ENCODE measurements at regions not wholly inside any gene's neighbourhood (a gene's known extent, or its start where the extent isn't known, plus 50 kb on each side); places are given as distances from the start of the nearest gene placed in this dataset.

- H3K27me3 ChIP-seq (replicated peaks; ENCODE audit: insufficient read depth, low read depth, low read length, poor library complexity) = no peaks in the 10 kb centered on the region
- no peak for DNase-seq (ENCODE audit: low spot score)
- TF ChIP-seq EZH2 (IDR thresholded peaks at IDR 0.05; ENCODE audit: borderline replicate concordance, low read depth, low read length, poor library complexity, severe bottlenecking) (no peak), CTCF (conservative IDR thresholded peaks at IDR 0.05; ENCODE audit: low read depth, low read length) (no peak)
- no peaks in the 10 kb centered on the region for H3K4me1 ChIP-seq (ENCODE audit: insufficient read depth, low read length, poor library complexity, severe bottlenecking)
- no TSS peak for BruUV-seq (replicated peaks)
- no peak overlapping the region for H3K27ac ChIP-seq (ENCODE audit: low read depth, low read length, poor library complexity, severe bottlenecking)
- POLR2A ChIA-PET (ENCODE audit: low non-redundant PET) = no interaction called here
- no peaks in the 10 kb centered on the region for H3K36me3 ChIP-seq (ENCODE audit: insufficient read depth, low read length, poor library complexity, severe bottlenecking)
- no peaks in the 10 kb centered on the region for H3K9me3 ChIP-seq (ENCODE audit: low read depth, low read length, poor library complexity, severe bottlenecking)
- H3K4me3 ChIP-seq (ENCODE audit: low read depth, low read length, poor library complexity, severe bottlenecking) = no peak overlapping the region
- intact Hi-C loops (cut with micrococcal nuclease; ENCODE audit: unreplicated experiment) = loop anchor here (2.0 to 10.0 kb wide), 2 partner anchors 338 to 1036 kb away; no protein-coding TSS in a partner anchor
- CTCF ChIA-PET = interaction anchor here (0.5 to 1.0 kb wide), 2 partner anchors 167 to 978 kb away, joined by 4 to 17 read pairs; no protein-coding TSS in a partner anchor
Observed at GRCh38 chr2:120681181-120681580, 54.5 kb upstream of the GLI2 start.

GRCh38 chr2:120681696-120682288 lies 53.9 kb upstream of the GLI2 start:
- no peak overlapping the region for H3K4me3 ChIP-seq (ENCODE audit: low read depth, low read length, poor library complexity, severe bottlenecking)
- intact Hi-C loops (cut with micrococcal nuclease; ENCODE audit: unreplicated experiment) = loop anchor here (2.0 to 10.0 kb wide), 2 partner anchors 339 to 1037 kb away; no protein-coding TSS in a partner anchor
- POLR2A ChIA-PET (ENCODE audit: low non-redundant PET) = no interaction called here

GRCh38 chr2:120682654-120683053 lies 53.0 kb upstream of the GLI2 start:
- peak; percentile 19 for DNase-seq (ENCODE audit: low spot score)
- Histone ChIP-seq H3K36me3 (ENCODE audit: insufficient read depth, low read length, poor library complexity, severe bottlenecking) (no peaks in the 10 kb centered on the region), H3K27ac (ENCODE audit: low read depth, low read length, poor library complexity, severe bottlenecking) (no peak overlapping the region), H3K4me1 (ENCODE audit: insufficient read depth, low read length, poor library complexity, severe bottlenecking) (no peaks in the 10 kb centered on the region), H3K9me3 (ENCODE audit: low read depth, low read length, poor library complexity, severe bottlenecking) (no peaks in the 10 kb centered on the region), H3K27me3 (replicated peaks; ENCODE audit: insufficient read depth, low read depth, low read length, poor library complexity) (no peaks in the 10 kb centered on the region), H3K4me3 (ENCODE audit: low read depth, low read length, poor library complexity, severe bottlenecking) (no peak overlapping the region)
- POLR2A ChIA-PET (ENCODE audit: low non-redundant PET) = no interaction called here
- TF ChIP-seq CTCF (conservative IDR thresholded peaks at IDR 0.05; ENCODE audit: low read depth, low read length) (no peak), EZH2 (IDR thresholded peaks at IDR 0.05; ENCODE audit: borderline replicate concordance, low read depth, low read length, poor library complexity, severe bottlenecking) (no peak)
- intact Hi-C loops (cut with micrococcal nuclease; ENCODE audit: unreplicated experiment) = loop anchor here (10.0 kb wide), 1 partner anchor 1038 kb away; no protein-coding TSS in a partner anchor
- CTCF ChIA-PET = interaction anchor here (0.7 kb wide), 1 partner anchor 12 kb away, joined by 4 read pairs; no protein-coding TSS in a partner anchor
- BruUV-seq (replicated peaks) = no TSS peak

More at GRCh38 chr2:120681696-120682288, 53.9 kb upstream of the GLI2 start:
- TF ChIP-seq EZH2 (IDR thresholded peaks at IDR 0.05; ENCODE audit: borderline replicate concordance, low read depth, low read length, poor library complexity, severe bottlenecking) = no peak
- CTCF ChIA-PET = interaction anchor here (1.0 kb wide), 1 partner anchor 979 kb away, joined by 4 read pairs; no protein-coding TSS in a partner anchor
- Histone ChIP-seq H3K36me3 (ENCODE audit: insufficient read depth, low read length, poor library complexity, severe bottlenecking) (no peaks in the 10 kb centered on the region), H3K9me3 (ENCODE audit: low read depth, low read length, poor library complexity, severe bottlenecking) (no peaks in the 10 kb centered on the region), H3K27ac (ENCODE audit: low read depth, low read length, poor library complexity, severe bottlenecking) (no peak overlapping the region), H3K4me1 (ENCODE audit: insufficient read depth, low read length, poor library complexity, severe bottlenecking) (no peaks in the 10 kb centered on the region), H3K27me3 (replicated peaks; ENCODE audit: insufficient read depth, low read depth, low read length, poor library complexity) (no peaks in the 10 kb centered on the region)
- no peak for DNase-seq (ENCODE audit: low spot score)
- BruUV-seq (replicated peaks) = no TSS peak
